ENCODE measurements at regions not wholly inside any gene's neighbourhood (a gene's known extent, or its start where the extent isn't known, plus 50 kb on each side); places are given as distances from the start of the nearest gene placed in this dataset.

- no peak overlapping the region for H3K4me3 ChIP-seq (ENCODE audit: low read depth, low read length)
- no peak for TF ChIP-seq CTCF (IDR thresholded peaks at IDR 0.05; ENCODE audit: insufficient read depth, low read length)
- DNase-seq (ENCODE audit: low read depth), result no peak
Measured at GRCh38 chr5:129241755-129242154, 147.2 kb downstream of the ISOC1 start.

- H3K4me3 ChIP-seq (ENCODE audit: low read depth, low read length), result no peak overlapping the region
- peak; percentile 68 for DNase-seq (ENCODE audit: low read depth)
- TF ChIP-seq CTCF (IDR thresholded peaks at IDR 0.05; ENCODE audit: insufficient read depth, low read length), result no peak
Measured at GRCh38 chr5:129243039-129243438, 148.5 kb downstream of the ISOC1 start.

- H3K4me3 ChIP-seq (ENCODE audit: low read depth, low read length), result no peak overlapping the region
- TF ChIP-seq CTCF (IDR thresholded peaks at IDR 0.05; ENCODE audit: insufficient read depth, low read length), result no peak
- peak; percentile 88 for DNase-seq (ENCODE audit: low read depth)
Measured at GRCh38 chr5:129244478-129244877, 149.9 kb downstream of the ISOC1 start.

GRCh38 chr5:129245489-129245888, 150.9 kb downstream of the ISOC1 start:
- TF ChIP-seq CTCF (IDR thresholded peaks at IDR 0.05; ENCODE audit: insufficient read depth, low read length), result no peak
- DNase-seq (ENCODE audit: low read depth), result peak; percentile 86
- no peak overlapping the region for H3K4me3 ChIP-seq (ENCODE audit: low read depth, low read length)

GRCh38 chr5:129246088-129246487, 151.5 kb downstream of the ISOC1 start:
- H3K4me3 ChIP-seq (ENCODE audit: low read depth, low read length), result no peak overlapping the region
- no peak for TF ChIP-seq CTCF (IDR thresholded peaks at IDR 0.05; ENCODE audit: insufficient read depth, low read length)
- DNase-seq (ENCODE audit: low read depth), result peak; percentile 77

GRCh38 chr5:129249886-129250285, 155.3 kb downstream of the ISOC1 start:
- H3K4me3 ChIP-seq (ENCODE audit: low read depth, low read length), result no peak overlapping the region
- no peak for TF ChIP-seq CTCF (IDR thresholded peaks at IDR 0.05; ENCODE audit: insufficient read depth, low read length)
- peak; percentile 57 for DNase-seq (ENCODE audit: low read depth)

- DNase-seq (ENCODE audit: low read depth), result peak; percentile 58
- no peak overlapping the region for H3K4me3 ChIP-seq (ENCODE audit: low read depth, low read length)
- peak; percentile 50 for TF ChIP-seq CTCF (IDR thresholded peaks at IDR 0.05; ENCODE audit: insufficient read depth, low read length)
Measured at GRCh38 chr5:129271308-129271707, 176.8 kb downstream of the ISOC1 start.
